GM12873 (cell line): ENCODE measurements at regions not wholly inside any gene's neighbourhood (a gene's known extent, or its start where the extent isn't known, plus 50 kb on each side); places are given as distances from the start of the nearest gene placed in this dataset.

Experiments used
- CTCF ChIP-seq: IDR thresholded peaks from 2 replicates; pipeline ENCODE4 v1.5.1; 2012; ENCODE audit warnings: low read depth, mild to moderate bottlenecking, moderate library complexity, low read length, control low read depth; ENCODE audit not compliant: insufficient read depth; ENCODE audit errors: missing control alignments

GRCh38 chr3:147934451-147935180 lies 525.5 kb downstream of the ZIC1 start:
- no peak for TF ChIP-seq CTCF

GRCh38 chr3:147937341-147937740 lies 528.2 kb downstream of the ZIC1 start:
- no peak for TF ChIP-seq CTCF

- no peak for TF ChIP-seq CTCF
Observed at GRCh38 chr3:147937891-147938290, 528.7 kb downstream of the ZIC1 start.

- no peak for TF ChIP-seq CTCF
Observed at GRCh38 chr3:147939425-147939824, 530.3 kb downstream of the ZIC1 start.

GRCh38 chr3:147939839-147940238 lies 530.7 kb downstream of the ZIC1 start:
- TF ChIP-seq CTCF, result no peak

GRCh38 chr3:147940405-147941193 lies 531.4 kb downstream of the ZIC1 start:
- TF ChIP-seq CTCF, result no peak

- TF ChIP-seq CTCF, result no peak
Observed at GRCh38 chr3:147941969-147942368, 532.8 kb downstream of the ZIC1 start.
